H54 (cell line): ENCODE measurements at regions not wholly inside any gene's neighbourhood (a gene's known extent, or its start where the extent isn't known, plus 50 kb on each side); places are given as distances from the start of the nearest gene placed in this dataset.

Experiments used
- DNase-seq: peaks from one replicate; pipeline ENCODE4 v3.0.0; 2011; ENCODE audit warnings: low spot score, mixed read lengths; ENCODE audit not compliant: insufficient read length
- FAIRE-seq: peaks from 3 replicates; lab custom pipeline; 2011; peaks lifted over from hg19 to GRCh38; lab: Jason Lieb, UNC
- POLR2A ChIP-seq: IDR thresholded peaks from 2 replicates; pipeline ENCODE4 v1.6.1; 2011; ENCODE audit warnings: low read depth, mild to moderate bottlenecking, low read length

- FAIRE-seq, result no peak
Measured at GRCh38 chr5:116658141-116658540, 83.5 kb upstream of the SEMA6A start.

GRCh38 chr5:116655431-116655830, 80.8 kb upstream of the SEMA6A start:
- FAIRE-seq (no peak), DNase-seq (no peak)
- TF ChIP-seq POLR2A, result no peak

More at GRCh38 chr5:116658141-116658540, 83.5 kb upstream of the SEMA6A start:
- TF ChIP-seq POLR2A, result no peak
- DNase-seq, result no peak

- no peak for TF ChIP-seq POLR2A
- no peak for DNase-seq
- no peak for FAIRE-seq
Measured at GRCh38 chr5:116654925-116655324, 80.3 kb upstream of the SEMA6A start.

GRCh38 chr5:116652903-116653302, 78.3 kb upstream of the SEMA6A start:
- DNase-seq, result no peak
- no peak for FAIRE-seq
- TF ChIP-seq POLR2A, result no peak

GRCh38 chr5:116652196-116652729, 77.6 kb upstream of the SEMA6A start:
- TF ChIP-seq POLR2A, result no peak
- FAIRE-seq (no peak), DNase-seq (no peak)

GRCh38 chr5:116651653-116652052, 77.0 kb upstream of the SEMA6A start:
- no peak for DNase-seq
- no peak for TF ChIP-seq POLR2A
- FAIRE-seq, result no peak

GRCh38 chr5:116650964-116651363, 76.3 kb upstream of the SEMA6A start:
- FAIRE-seq (no peak), DNase-seq (no peak)
- no peak for TF ChIP-seq POLR2A

- DNase-seq (no peak), FAIRE-seq (no peak)
- TF ChIP-seq POLR2A, result no peak
Measured at GRCh38 chr5:116650544-116650943, 75.9 kb upstream of the SEMA6A start.

- no peak for DNase-seq
- no peak for TF ChIP-seq POLR2A
- no peak for FAIRE-seq
Measured at GRCh38 chr5:116646611-116647289, 72.1 kb upstream of the SEMA6A start.

GRCh38 chr5:116645627-116646026, 71.0 kb upstream of the SEMA6A start:
- TF ChIP-seq POLR2A, result no peak
- DNase-seq, result no peak

GRCh38 chr5:116640236-116640635, 65.6 kb upstream of the SEMA6A start:
- no peak for TF ChIP-seq POLR2A
- no peak for FAIRE-seq
- no peak for DNase-seq

More at GRCh38 chr5:116645627-116646026, 71.0 kb upstream of the SEMA6A start:
- FAIRE-seq, result no peak

- DNase-seq (no peak), FAIRE-seq (no peak)
- TF ChIP-seq POLR2A, result no peak
Measured at GRCh38 chr5:116637149-116637740, 62.6 kb upstream of the SEMA6A start.

GRCh38 chr5:116632890-116633289, 58.3 kb upstream of the SEMA6A start:
- FAIRE-seq (no peak), DNase-seq (no peak)
- no peak for TF ChIP-seq POLR2A

- no peak for TF ChIP-seq POLR2A
- FAIRE-seq (no peak), DNase-seq (no peak)
Measured at GRCh38 chr5:116631147-116631546, 56.5 kb upstream of the SEMA6A start.

- FAIRE-seq, result no peak
- DNase-seq, result no peak
- no peak for TF ChIP-seq POLR2A
Measured at GRCh38 chr5:116629168-116629567, 54.5 kb upstream of the SEMA6A start.
